ENCODE measurements at regions not wholly inside any gene's neighbourhood (a gene's known extent, or its start where the extent isn't known, plus 50 kb on each side); places are given as distances from the start of the nearest gene placed in this dataset.

GRCh38 chr13:72341904-72342303, 385.5 kb downstream of the MZT1 start:
- H3K27me3 ChIP-seq (ENCODE audit: low read length), result no peaks in the 10 kb centered on the region
- H3K9me3 ChIP-seq (ENCODE audit: low read length), result no peaks in the 10 kb centered on the region
- H3K4me2 ChIP-seq (ENCODE audit: low read length), result no peak overlapping the region
- H3K4me1 ChIP-seq (ENCODE audit: insufficient read depth, low read length), result no peaks in the 10 kb centered on the region
- H3K36me3 ChIP-seq (ENCODE audit: low read depth, low read length), result no peaks in the 10 kb centered on the region
- TF ChIP-seq EZH2 (IDR thresholded peaks at IDR 0.05; ENCODE audit: low read length, unreplicated experiment) (no peak), EZH2phosphoT487 (IDR thresholded peaks at IDR 0.05; ENCODE audit: borderline replicate concordance, low read length) (no peak), CTCF (conservative IDR thresholded peaks at IDR 0.05; ENCODE audit: low read depth, low read length) (no peak)
- ChIA-PET CTCF (no interaction called here), POLR2A (ENCODE audit: unreplicated experiment) (no interaction called here)
- no peaks in the 10 kb centered on the region for H4K20me1 ChIP-seq (ENCODE audit: low read length)
- H3F3A ChIP-seq (ENCODE audit: low read length, unreplicated experiment), result no peaks in the 10 kb centered on the region
- H3K79me2 ChIP-seq (ENCODE audit: low read length), result no peaks in the 10 kb centered on the region
- H3K9ac ChIP-seq (ENCODE audit: low read length), result no peak overlapping the region
- no peak for ATAC-seq
- H3K9me2 ChIP-seq (replicated peaks; ENCODE audit: low read length), result no peaks in the 10 kb centered on the region
- no peak overlapping the region for H2AFZ ChIP-seq (ENCODE audit: low read length)
- BruUV-seq (replicated peaks), result no TSS peak
- H3K27ac ChIP-seq (ENCODE audit: low read length), result no peak overlapping the region
- no peak for DNase-seq
- intact Hi-C loops (cut with micrococcal nuclease), result no loop called here
- no peak overlapping the region for H3K4me3 ChIP-seq (ENCODE audit: low read length)

GRCh38 chr13:72317346-72318109, 409.9 kb downstream of the MZT1 start:
- no TSS peak for BruUV-seq (replicated peaks)
- Histone ChIP-seq H3K27me3 (ENCODE audit: low read length) (no peaks in the 10 kb centered on the region), H3K79me2 (ENCODE audit: low read length) (no peaks in the 10 kb centered on the region), H3K9ac (ENCODE audit: low read length) (no peak overlapping the region), H2AFZ (ENCODE audit: low read length) (no peak overlapping the region), H3K27ac (ENCODE audit: low read length) (no peak overlapping the region), H3K4me3 (ENCODE audit: low read length) (no peak overlapping the region), H3K9me2 (replicated peaks; ENCODE audit: low read length) (no peaks in the 10 kb centered on the region), H3K4me2 (ENCODE audit: low read length) (no peak overlapping the region), H3F3A (ENCODE audit: low read length, unreplicated experiment) (no peaks in the 10 kb centered on the region), H3K36me3 (ENCODE audit: low read depth, low read length) (no peaks in the 10 kb centered on the region), H4K20me1 (ENCODE audit: low read length) (no peaks in the 10 kb centered on the region), H3K9me3 (ENCODE audit: low read length) (no peaks in the 10 kb centered on the region), H3K4me1 (ENCODE audit: insufficient read depth, low read length) (no peaks in the 10 kb centered on the region)
- DNase-seq, result peak; percentile 8
- intact Hi-C loops (cut with micrococcal nuclease), result no loop called here
- CTCF ChIA-PET, result no interaction called here
- TF ChIP-seq CTCF (conservative IDR thresholded peaks at IDR 0.05; ENCODE audit: low read depth, low read length) (no peak), EZH2phosphoT487 (IDR thresholded peaks at IDR 0.05; ENCODE audit: borderline replicate concordance, low read length) (no peak), EZH2 (IDR thresholded peaks at IDR 0.05; ENCODE audit: low read length, unreplicated experiment) (no peak)
- no peak for ATAC-seq
- POLR2A ChIA-PET (ENCODE audit: unreplicated experiment), result no interaction called here

- no peak overlapping the region for H3K4me2 ChIP-seq (ENCODE audit: low read length)
- no peak for DNase-seq
- CTCF ChIA-PET, result no interaction called here
- H3K36me3 ChIP-seq (ENCODE audit: low read depth, low read length), result no peaks in the 10 kb centered on the region
- H3K27me3 ChIP-seq (ENCODE audit: low read length), result no peaks in the 10 kb centered on the region
- H4K20me1 ChIP-seq (ENCODE audit: low read length), result no peaks in the 10 kb centered on the region
- no peak overlapping the region for H2AFZ ChIP-seq (ENCODE audit: low read length)
- intact Hi-C loops (cut with micrococcal nuclease), result no loop called here
- no peaks in the 10 kb centered on the region for H3K4me1 ChIP-seq (ENCODE audit: insufficient read depth, low read length)
- POLR2A ChIA-PET (ENCODE audit: unreplicated experiment), result no interaction called here
- H3K9ac ChIP-seq (ENCODE audit: low read length), result no peak overlapping the region
- no TSS peak for BruUV-seq (replicated peaks)
- no peak overlapping the region for H3K4me3 ChIP-seq (ENCODE audit: low read length)
- H3K9me3 ChIP-seq (ENCODE audit: low read length), result no peaks in the 10 kb centered on the region
- no peak overlapping the region for H3K27ac ChIP-seq (ENCODE audit: low read length)
- no peaks in the 10 kb centered on the region for H3K9me2 ChIP-seq (replicated peaks; ENCODE audit: low read length)
- no peaks in the 10 kb centered on the region for H3K79me2 ChIP-seq (ENCODE audit: low read length)
- no peaks in the 10 kb centered on the region for H3F3A ChIP-seq (ENCODE audit: low read length, unreplicated experiment)
- TF ChIP-seq EZH2 (IDR thresholded peaks at IDR 0.05; ENCODE audit: low read length, unreplicated experiment), result no peak
- TF ChIP-seq EZH2phosphoT487 (IDR thresholded peaks at IDR 0.05; ENCODE audit: borderline replicate concordance, low read length), result no peak
- TF ChIP-seq CTCF (conservative IDR thresholded peaks at IDR 0.05; ENCODE audit: low read depth, low read length), result no peak
- ATAC-seq, result no peak
These were observed 410.7 kb downstream of the MZT1 start for GRCh38 chr13:72316716-72317115.
